ENCODE measurements at regions not wholly inside any gene's neighbourhood (a gene's known extent, or its start where the extent isn't known, plus 50 kb on each side); places are given as distances from the start of the nearest gene placed in this dataset.

DNA sequence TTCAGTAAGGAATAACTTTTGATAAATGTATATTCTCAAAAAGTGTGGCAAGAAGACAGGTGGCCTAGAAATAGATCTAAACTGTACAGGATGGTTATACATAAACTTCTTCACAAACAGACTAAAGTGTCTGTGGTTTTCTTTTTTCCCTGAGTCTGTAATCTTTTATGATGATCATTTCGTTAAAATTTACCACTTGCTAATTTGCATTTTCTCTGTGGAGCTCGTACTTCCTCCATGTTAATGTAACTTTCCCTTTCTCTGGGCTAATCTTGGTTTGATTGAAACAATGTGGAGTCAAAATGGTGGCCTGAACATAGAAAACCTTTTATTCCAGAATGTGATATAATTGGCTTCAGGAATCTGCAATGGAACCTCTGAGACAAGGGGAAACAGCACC is 166.2 kb downstream of the FTCDNL1 start:
- dilution Hi-C loops (cut with MboI; ENCODE audit: extremely low pct_ligation_motif_present, low sequenced_read_pairs) (no loop called here), intact Hi-C loops (cut with micrococcal nuclease) (no loop called here)
- Histone ChIP-seq H3K27me3 (ENCODE audit: control insufficient read depth in 2 of 2, insufficient read depth in 2 of 2, low read length in 2 of 2) (no peaks in the 10 kb centered on the region), H3K4me1 (ENCODE audit: control insufficient read depth, extremely low read depth, insufficient read depth, low read length) (no peaks in the 10 kb centered on the region), H3K36me3 (ENCODE audit: control insufficient read depth in 2 of 2, extremely low read depth in 1 of 2, insufficient read depth in 2 of 2, low read length in 2 of 2) (no peaks in the 10 kb centered on the region), H3K9ac (replicated peaks; ENCODE audit: extremely low read depth, insufficient read depth, low read length) (no peak overlapping the region), H3K9me1 (replicated peaks; ENCODE audit: control insufficient read depth, extremely low read depth, insufficient read depth, low read length) (no peaks in the 10 kb centered on the region), H4K20me1 (replicated peaks; ENCODE audit: control insufficient read depth, extremely low read depth, insufficient read depth, low read length) (no peaks in the 10 kb centered on the region), H2AFZ (ENCODE audit: low read depth, low read length) (no peak overlapping the region), H3K4me2 (ENCODE audit: insufficient read depth, low read length) (no peak overlapping the region), H3K9me3 (replicated peaks; ENCODE audit: control insufficient read depth, insufficient read depth, low read length) (no peaks in the 10 kb centered on the region), H3K27ac (ENCODE audit: insufficient read depth, low read depth, low read length) (no peak overlapping the region), H3K79me2 (ENCODE audit: control insufficient read depth, insufficient read depth, low read length) (no peaks in the 10 kb centered on the region), H3K4me3 (replicated peaks in 1 of 3; ENCODE audit: insufficient read depth in 1 of 3, low read depth in 1 of 3, low read length in 3 of 3) (no peak overlapping the region)
- FAIRE-seq (no peak), DNase-seq (ENCODE audit: low read depth, low spot score) (no peak)
- POLR2A ChIA-PET, result no interaction called here
- CTCF ChIA-PET, result no interaction called here
- TF ChIP-seq, protein P1, sequence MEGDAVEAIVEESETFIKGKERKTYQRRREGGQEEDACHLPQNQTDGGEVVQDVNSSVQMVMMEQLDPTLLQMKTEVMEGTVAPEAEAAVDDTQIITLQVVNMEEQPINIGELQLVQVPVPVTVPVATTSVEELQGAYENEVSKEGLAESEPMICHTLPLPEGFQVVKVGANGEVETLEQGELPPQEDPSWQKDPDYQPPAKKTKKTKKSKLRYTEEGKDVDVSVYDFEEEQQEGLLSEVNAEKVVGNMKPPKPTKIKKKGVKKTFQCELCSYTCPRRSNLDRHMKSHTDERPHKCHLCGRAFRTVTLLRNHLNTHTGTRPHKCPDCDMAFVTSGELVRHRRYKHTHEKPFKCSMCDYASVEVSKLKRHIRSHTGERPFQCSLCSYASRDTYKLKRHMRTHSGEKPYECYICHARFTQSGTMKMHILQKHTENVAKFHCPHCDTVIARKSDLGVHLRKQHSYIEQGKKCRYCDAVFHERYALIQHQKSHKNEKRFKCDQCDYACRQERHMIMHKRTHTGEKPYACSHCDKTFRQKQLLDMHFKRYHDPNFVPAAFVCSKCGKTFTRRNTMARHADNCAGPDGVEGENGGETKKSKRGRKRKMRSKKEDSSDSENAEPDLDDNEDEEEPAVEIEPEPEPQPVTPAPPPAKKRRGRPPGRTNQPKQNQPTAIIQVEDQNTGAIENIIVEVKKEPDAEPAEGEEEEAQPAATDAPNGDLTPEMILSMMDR (IDR thresholded peaks at IDR 0.05; ENCODE audit: extremely low read depth in 1 of 2, insufficient read depth in 1 of 2, low read depth in 1 of 2, low read length in 2 of 2), result no peak
- TF ChIP-seq FOS (IDR thresholded peaks at IDR 0.05; ENCODE audit: borderline replicate concordance, insufficient read depth, low read length) (no peak), JUN (IDR thresholded peaks at IDR 0.05; ENCODE audit: borderline replicate concordance, insufficient read depth, insufficient read length, low read depth) (no peak), POLR2AphosphoS5 (IDR thresholded peaks at IDR 0.05; ENCODE audit: insufficient read depth, low read depth, low read length) (no peak), MYC (IDR thresholded peaks at IDR 0.05; ENCODE audit: low read depth, low read length) (no peak), POLR2A (IDR thresholded peaks at IDR 0.05; ENCODE audit: low read depth, low read length) (no peak), GATA2 (IDR thresholded peaks at IDR 0.05; ENCODE audit: insufficient read depth, insufficient read length, low read depth, low read length) (no peak)
- TF ChIP-seq, protein P2, sequence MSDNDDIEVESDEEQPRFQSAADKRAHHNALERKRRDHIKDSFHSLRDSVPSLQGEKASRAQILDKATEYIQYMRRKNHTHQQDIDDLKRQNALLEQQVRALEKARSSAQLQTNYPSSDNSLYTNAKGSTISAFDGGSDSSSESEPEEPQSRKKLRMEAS (IDR thresholded peaks at IDR 0.05; ENCODE audit: insufficient read depth, insufficient read length), result no peak
- BruUV-seq (replicated peaks), result no TSS peak

Data from endothelial cell of umbilical vein (primary cell).